ENCODE measurements at regions not wholly inside any gene's neighbourhood (a gene's known extent, or its start where the extent isn't known, plus 50 kb on each side); places are given as distances from the start of the nearest gene placed in this dataset.

DNA sequence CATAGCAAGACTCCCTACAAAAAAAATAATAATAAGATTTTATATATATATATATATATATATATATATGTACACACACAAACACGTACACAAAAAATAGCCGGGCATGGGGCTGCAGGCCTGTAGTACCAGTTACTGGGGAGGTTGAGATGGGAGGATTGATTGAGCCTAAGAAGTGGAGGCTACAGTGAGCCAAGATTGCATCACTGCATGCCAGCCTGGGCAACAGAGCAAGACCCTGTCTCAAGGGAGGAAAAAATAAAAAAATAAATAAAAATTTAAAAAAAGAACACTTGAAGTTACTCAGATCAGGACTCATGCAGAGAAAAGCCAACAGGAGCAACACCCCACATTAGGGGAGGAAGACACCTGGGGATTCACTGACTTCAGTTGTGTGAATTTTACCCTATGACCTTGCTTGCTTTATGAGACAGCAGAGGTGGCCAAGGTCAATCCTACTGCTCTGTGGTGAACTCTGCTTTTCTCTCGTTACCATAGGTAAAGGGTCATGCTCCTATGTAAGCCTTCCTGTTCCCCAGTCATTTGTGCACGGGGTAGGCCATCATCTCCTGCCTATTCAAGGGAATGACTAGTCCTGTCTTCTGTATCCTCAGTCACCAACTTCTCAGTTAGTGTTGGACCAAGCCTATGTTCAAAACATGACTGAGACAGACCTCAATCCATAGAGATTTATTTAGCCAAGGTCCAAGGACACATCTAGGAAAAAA, 1119.8 kb upstream of the TMEM132C start:
- H3K4me3 ChIP-seq (ENCODE audit: low read depth, low read length): no peak overlapping the region
- DNase-seq (ENCODE audit: low read depth): no peak
- TF ChIP-seq, protein P1, sequence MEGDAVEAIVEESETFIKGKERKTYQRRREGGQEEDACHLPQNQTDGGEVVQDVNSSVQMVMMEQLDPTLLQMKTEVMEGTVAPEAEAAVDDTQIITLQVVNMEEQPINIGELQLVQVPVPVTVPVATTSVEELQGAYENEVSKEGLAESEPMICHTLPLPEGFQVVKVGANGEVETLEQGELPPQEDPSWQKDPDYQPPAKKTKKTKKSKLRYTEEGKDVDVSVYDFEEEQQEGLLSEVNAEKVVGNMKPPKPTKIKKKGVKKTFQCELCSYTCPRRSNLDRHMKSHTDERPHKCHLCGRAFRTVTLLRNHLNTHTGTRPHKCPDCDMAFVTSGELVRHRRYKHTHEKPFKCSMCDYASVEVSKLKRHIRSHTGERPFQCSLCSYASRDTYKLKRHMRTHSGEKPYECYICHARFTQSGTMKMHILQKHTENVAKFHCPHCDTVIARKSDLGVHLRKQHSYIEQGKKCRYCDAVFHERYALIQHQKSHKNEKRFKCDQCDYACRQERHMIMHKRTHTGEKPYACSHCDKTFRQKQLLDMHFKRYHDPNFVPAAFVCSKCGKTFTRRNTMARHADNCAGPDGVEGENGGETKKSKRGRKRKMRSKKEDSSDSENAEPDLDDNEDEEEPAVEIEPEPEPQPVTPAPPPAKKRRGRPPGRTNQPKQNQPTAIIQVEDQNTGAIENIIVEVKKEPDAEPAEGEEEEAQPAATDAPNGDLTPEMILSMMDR (conservative IDR thresholded peaks at IDR 0.05; ENCODE audit: low read depth, low read length): no peak

- no peak for DNase-seq (ENCODE audit: low read depth)
- no peak overlapping the region for H3K4me3 ChIP-seq (ENCODE audit: low read depth, low read length)
- TF ChIP-seq, protein P1 (conservative IDR thresholded peaks at IDR 0.05; ENCODE audit: low read depth, low read length): no peak
Measured at GRCh38 chr12:127147724-127148123, 1119.2 kb upstream of the TMEM132C start.

- no peak for DNase-seq (ENCODE audit: low read depth)
- TF ChIP-seq, protein P1 (conservative IDR thresholded peaks at IDR 0.05; ENCODE audit: low read depth, low read length): no peak
- no peak overlapping the region for H3K4me3 ChIP-seq (ENCODE audit: low read depth, low read length)
Measured at GRCh38 chr12:127148318-127148717, 1118.7 kb upstream of the TMEM132C start.

DNA sequence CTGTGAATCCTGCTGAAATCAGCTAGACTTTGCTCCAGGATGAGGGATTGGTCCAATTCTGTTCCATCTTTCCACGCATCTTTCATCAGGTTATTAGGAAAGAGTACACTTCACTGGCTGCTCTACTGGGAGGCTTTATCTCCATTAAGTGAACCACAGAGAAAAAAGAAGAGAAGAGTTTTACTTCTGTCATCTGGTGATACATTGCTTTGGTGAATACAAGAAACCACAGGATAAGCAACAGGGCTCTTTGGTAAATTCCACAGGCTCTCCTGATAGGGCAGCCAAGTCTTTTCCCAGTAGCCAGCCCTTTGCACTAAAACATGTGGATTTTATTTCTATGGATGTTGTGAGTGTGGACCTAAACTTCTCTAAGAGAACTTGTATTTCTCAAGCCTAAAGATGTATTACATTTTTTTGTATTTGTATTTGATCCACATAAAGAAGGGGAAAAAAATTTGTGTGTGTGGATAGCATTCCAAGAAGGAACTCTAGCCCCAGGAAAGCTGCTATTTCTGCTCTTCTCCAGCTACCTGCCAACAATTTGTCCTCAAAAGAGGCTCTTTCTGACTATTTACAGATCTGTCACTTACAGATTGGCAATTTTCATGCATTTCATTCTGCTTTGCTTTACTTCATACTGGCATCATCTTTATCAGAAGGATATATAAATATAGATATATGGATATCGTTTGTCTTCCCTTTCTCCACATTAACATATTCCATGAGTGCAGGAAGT, 1117.6 kb upstream of the TMEM132C start:
- no peak overlapping the region for H3K4me3 ChIP-seq (ENCODE audit: low read depth, low read length)
- no peak for DNase-seq (ENCODE audit: low read depth)
- TF ChIP-seq, protein P1 (conservative IDR thresholded peaks at IDR 0.05; ENCODE audit: low read depth, low read length): no peak

GRCh38 chr12:127150028-127150427, 1116.9 kb upstream of the TMEM132C start:
- H3K4me3 ChIP-seq (ENCODE audit: low read depth, low read length): no peak overlapping the region
- TF ChIP-seq, protein P1 (conservative IDR thresholded peaks at IDR 0.05; ENCODE audit: low read depth, low read length): no peak
- no peak for DNase-seq (ENCODE audit: low read depth)

DNA sequence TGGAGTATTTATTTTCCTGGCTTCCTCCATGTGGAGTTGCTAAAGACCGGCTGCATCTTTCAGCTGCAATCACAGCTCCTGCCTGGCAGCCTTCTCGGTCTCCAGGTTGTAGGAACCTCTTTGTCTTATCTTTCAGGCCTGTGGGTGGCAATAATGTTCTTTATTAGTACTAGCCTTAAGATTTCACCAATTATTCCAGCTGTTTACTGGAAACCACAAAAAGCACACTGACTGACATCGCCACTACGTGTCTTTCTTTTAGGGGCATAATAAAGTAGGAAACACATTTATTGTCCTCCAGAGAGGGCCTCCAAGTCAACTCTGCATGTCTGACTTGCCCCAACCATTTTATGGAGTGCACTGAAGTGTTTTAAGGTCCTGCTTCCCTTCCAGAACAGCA, 1116.5 kb upstream of the TMEM132C start:
- no peak for DNase-seq (ENCODE audit: low read depth)
- TF ChIP-seq, protein P1 (conservative IDR thresholded peaks at IDR 0.05; ENCODE audit: low read depth, low read length): peak; percentile 23
- no peak overlapping the region for H3K4me3 ChIP-seq (ENCODE audit: low read depth, low read length)
